ENCODE measurements at regions not wholly inside any gene's neighbourhood (a gene's known extent, or its start where the extent isn't known, plus 50 kb on each side); places are given as distances from the start of the nearest gene placed in this dataset.
"Not testable (repeated sequence)": the region's sequence is repeated elsewhere in the genome, so short reads cannot be mapped to it uniquely, and the experiment has no call there.

DNA sequence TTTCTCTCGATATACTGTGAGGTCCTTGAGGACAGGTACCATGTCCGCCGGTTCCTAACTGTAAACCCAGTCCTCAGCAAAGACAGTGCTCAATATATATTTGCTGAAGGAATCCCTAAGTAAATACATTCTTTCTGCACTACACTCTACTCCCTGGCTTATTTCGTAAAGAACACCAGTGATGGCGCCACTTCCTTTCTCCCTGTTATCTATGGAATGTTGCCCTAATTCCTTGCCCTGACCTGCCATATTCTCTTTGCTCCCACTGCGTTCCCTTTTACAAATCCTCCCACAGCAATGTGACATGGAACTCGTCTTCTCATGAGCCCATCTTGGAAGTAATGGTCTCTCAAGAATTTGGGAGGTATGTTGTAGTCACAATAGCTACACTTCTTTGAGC is 507.4 kb upstream of the COBL start:
- no peaks in the 10 kb centered on the region for H3K36me3 ChIP-seq (replicated peaks in 1 of 2; ENCODE audit: insufficient read depth in 1 of 2, low read depth in 2 of 2)
- TF ChIP-seq, protein P1, sequence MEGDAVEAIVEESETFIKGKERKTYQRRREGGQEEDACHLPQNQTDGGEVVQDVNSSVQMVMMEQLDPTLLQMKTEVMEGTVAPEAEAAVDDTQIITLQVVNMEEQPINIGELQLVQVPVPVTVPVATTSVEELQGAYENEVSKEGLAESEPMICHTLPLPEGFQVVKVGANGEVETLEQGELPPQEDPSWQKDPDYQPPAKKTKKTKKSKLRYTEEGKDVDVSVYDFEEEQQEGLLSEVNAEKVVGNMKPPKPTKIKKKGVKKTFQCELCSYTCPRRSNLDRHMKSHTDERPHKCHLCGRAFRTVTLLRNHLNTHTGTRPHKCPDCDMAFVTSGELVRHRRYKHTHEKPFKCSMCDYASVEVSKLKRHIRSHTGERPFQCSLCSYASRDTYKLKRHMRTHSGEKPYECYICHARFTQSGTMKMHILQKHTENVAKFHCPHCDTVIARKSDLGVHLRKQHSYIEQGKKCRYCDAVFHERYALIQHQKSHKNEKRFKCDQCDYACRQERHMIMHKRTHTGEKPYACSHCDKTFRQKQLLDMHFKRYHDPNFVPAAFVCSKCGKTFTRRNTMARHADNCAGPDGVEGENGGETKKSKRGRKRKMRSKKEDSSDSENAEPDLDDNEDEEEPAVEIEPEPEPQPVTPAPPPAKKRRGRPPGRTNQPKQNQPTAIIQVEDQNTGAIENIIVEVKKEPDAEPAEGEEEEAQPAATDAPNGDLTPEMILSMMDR (IDR thresholded peaks at IDR 0.05) = no peak
- TF ChIP-seq POLR2A (IDR thresholded peaks at IDR 0.05) = no peak
- no peak overlapping the region for H3K27ac ChIP-seq
- intact Hi-C loops (cut with DNase I) = no loop called here
- DNase-seq (no peak), ATAC-seq (no peak)
- no peaks in the 10 kb centered on the region for H3K27me3 ChIP-seq
- no peak overlapping the region for H3K4me3 ChIP-seq
- H3K4me1 ChIP-seq = no peaks in the 10 kb centered on the region
- 58 to 70% methylated on average over 7 of the region's 7 CpGs for WGBS, 2 donors
- H3K9me3 ChIP-seq = no peaks in the 10 kb centered on the region

DNA sequence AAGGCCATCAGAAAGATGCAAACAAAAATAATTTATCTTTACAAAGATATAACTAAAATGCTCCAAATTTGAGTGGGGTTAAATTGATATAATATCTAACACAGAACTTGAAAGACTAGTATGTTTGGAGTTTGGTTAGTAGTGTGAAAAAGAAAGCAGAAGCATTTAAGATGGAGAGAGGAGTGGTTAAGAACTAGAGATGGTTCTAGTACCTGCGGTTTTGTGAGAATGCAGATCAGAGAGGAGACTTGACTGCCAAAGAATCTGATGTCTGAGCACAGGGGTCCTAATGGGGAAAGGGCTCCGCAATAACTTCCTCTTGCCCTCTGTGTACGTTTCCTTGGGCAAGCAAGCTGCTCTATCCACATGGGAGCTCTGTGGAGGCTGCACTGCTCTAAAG is 506.8 kb upstream of the COBL start:
- Histone ChIP-seq H3K36me3 (replicated peaks in 1 of 2; ENCODE audit: insufficient read depth in 1 of 2, low read depth in 2 of 2) (no peaks in the 10 kb centered on the region), H3K27ac (no peak overlapping the region), H3K4me1 (no peaks in the 10 kb centered on the region), H3K9me3 (no peaks in the 10 kb centered on the region), H3K27me3 (no peaks in the 10 kb centered on the region), H3K4me3 (no peak overlapping the region)
- intact Hi-C loops (cut with DNase I) = no loop called here
- no peak for TF ChIP-seq POLR2A (IDR thresholded peaks at IDR 0.05)
- TF ChIP-seq, protein P1 (IDR thresholded peaks at IDR 0.05) = no peak
- DNase-seq (no peak), ATAC-seq (no peak)
- 43 to 49% methylated on average over 3 of the region's 3 CpGs for WGBS, 2 donors

DNA sequence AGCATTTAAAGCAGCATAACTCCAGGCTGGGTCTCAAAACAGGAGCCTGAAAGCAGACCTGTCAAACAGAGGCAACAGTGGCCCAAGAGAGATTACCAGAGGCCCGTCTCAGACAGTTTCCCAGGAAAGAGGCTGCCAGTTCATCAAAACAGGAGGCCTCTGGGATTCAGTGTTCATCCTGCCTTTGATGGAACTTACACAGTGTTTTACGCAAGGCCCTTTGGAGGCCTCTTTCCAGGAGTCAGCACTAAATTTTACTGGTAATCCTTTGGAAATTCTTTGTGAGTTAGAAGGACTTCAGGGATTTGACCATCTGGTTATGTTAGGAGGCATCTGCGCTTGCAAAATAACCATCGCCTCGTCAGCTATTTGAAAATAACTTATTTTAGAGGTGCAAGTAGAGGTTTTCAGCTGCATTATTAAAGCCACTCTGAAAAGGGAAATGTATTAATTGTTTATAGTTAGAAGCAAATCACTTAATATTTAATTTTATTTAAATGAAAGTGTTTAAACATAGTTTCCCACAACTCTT is 501.2 kb upstream of the COBL start:
- H3K27ac ChIP-seq = no peak overlapping the region
- no peak for DNase-seq
- H3K9me3 ChIP-seq = no peaks in the 10 kb centered on the region
- intact Hi-C loops (cut with DNase I) = no loop called here
- H3K27me3 ChIP-seq = no peaks in the 10 kb centered on the region
- 71 to 82% methylated on average over 5 of the region's 5 CpGs for WGBS, 2 donors
- no peaks in the 10 kb centered on the region for H3K4me1 ChIP-seq
- no peaks in the 10 kb centered on the region for H3K36me3 ChIP-seq (replicated peaks in 1 of 2; ENCODE audit: insufficient read depth in 1 of 2, low read depth in 2 of 2)
- ATAC-seq = no peak
- TF ChIP-seq, protein P1 (IDR thresholded peaks at IDR 0.05) = no peak
- TF ChIP-seq POLR2A (IDR thresholded peaks at IDR 0.05) = no peak
- H3K4me3 ChIP-seq = no peak overlapping the region

DNA sequence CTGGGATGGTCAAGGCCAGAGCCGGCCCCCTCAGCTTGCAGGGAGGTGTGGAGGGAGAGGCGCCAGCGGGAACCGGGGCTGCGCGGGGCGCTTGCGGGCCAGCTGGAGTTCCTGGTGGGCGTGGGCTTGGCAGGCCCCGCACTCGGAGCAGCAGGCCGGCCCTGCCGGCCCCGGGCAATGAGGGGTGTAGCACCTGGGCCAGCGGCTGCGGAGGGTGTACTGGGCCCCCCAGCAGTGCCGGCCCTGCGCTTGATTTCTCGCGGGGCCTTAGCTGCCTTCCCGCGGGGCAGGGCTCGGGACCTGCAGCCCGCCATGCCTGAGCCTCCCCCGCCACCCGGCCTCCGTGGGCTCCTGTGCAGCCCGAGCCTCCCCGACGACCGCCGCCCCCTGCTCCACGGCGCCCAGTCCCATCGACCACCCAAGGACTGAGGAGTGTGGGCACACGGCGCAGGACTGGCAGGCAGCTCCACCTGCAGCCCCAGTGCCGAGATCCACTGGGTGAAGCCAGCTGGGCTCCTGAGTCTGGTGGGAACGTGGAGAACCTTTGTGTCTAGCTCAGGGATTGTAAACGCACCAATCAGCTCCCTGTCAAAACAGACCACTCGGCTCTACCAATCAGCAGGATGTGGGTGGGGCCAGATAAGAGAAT is 489.3 kb upstream of the COBL start:
- H3K9me3 ChIP-seq; H3K27me3 ChIP-seq; H3K27ac ChIP-seq; H3K4me1 ChIP-seq; intact Hi-C loops (cut with DNase I); H3K36me3 ChIP-seq (replicated peaks in 1 of 2; ENCODE audit: insufficient read depth in 1 of 2, low read depth in 2 of 2); H3K4me3 ChIP-seq; DNase-seq; ATAC-seq: not testable (repeated sequence)
- 86 to 97% methylated on average over 20 to 30 of the region's 41 CpGs for WGBS, 2 donors

DNA sequence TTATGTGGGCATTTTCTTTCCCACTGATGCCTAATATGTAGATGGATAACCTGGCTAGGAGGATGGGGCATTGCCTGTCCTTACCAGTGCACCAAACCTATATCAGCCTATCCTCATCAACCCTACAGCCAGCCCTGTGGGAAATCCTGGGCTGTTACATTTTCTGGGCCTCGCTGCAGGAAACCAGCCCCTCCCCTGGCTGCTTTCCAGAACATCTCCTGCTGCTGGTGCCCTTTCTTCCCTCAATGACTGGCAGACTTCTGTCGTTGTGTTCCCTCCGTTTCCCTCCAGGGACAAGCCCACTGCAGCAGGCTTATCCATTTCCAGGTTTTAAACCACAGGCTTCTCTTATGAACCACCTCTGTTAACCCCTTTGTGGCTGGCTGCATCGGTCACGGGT is 486.1 kb upstream of the COBL start:
- Histone ChIP-seq H3K4me1 (no peaks in the 10 kb centered on the region), H3K4me3 (no peak overlapping the region), H3K9me3 (no peaks in the 10 kb centered on the region), H3K27ac (no peak overlapping the region), H3K27me3 (no peaks in the 10 kb centered on the region), H3K36me3 (replicated peaks in 1 of 2; ENCODE audit: insufficient read depth in 1 of 2, low read depth in 2 of 2) (no peaks in the 10 kb centered on the region)
- 24 to 31% methylated on average over 5 of the region's 5 CpGs for WGBS, 2 donors
- ATAC-seq (no peak), DNase-seq (no peak)
- TF ChIP-seq, protein P1 (IDR thresholded peaks at IDR 0.05) = no peak
- intact Hi-C loops (cut with DNase I) = no loop called here

Data from body of pancreas (tissue), 4 donors.